ENCODE measurements at regions not wholly inside any gene's neighbourhood (a gene's known extent, or its start where the extent isn't known, plus 50 kb on each side); places are given as distances from the start of the nearest gene placed in this dataset.

- TF ChIP-seq CTCF (IDR thresholded peaks at IDR 0.05) = no peak
- no peak for TF ChIP-seq POLR2AphosphoS5 (IDR thresholded peaks at IDR 0.05)
- no peak for TF ChIP-seq POLR2A (IDR thresholded peaks at IDR 0.05)
- no peak for TF ChIP-seq EP300 (IDR thresholded peaks at IDR 0.05)
Observed at GRCh38 chr11:128194216-128194615, 393.1 kb downstream of the ETS1 start.

All from suprapubic skin (tissue), 4 donors.